GM21619 (cell line): ENCODE measurements at regions not wholly inside any gene's neighbourhood (a gene's known extent, or its start where the extent isn't known, plus 50 kb on each side); places are given as distances from the start of the nearest gene placed in this dataset.
"Not testable (repeated sequence)": the region's sequence is repeated elsewhere in the genome, so short reads cannot be mapped to it uniquely, and the experiment has no call there.

Experiments used
- ATAC-seq: cut with Tn5 transposase; IDR thresholded peaks from one replicate; pipeline ENCODE4 v1.9.1; 2021; ENCODE audit not compliant: unreplicated experiment

GRCh38 chr18:41899535-41899934, 55.5 kb upstream of the PIK3C3 start:
- ATAC-seq, result no peak

- ATAC-seq, result no peak
These were observed 61.6 kb upstream of the PIK3C3 start for GRCh38 chr18:41893432-41893831.

- ATAC-seq, result no peak
These were observed 67.9 kb upstream of the PIK3C3 start for GRCh38 chr18:41887100-41887499.

GRCh38 chr18:41886126-41886807, 68.8 kb upstream of the PIK3C3 start:
- ATAC-seq, result no peak

- no peak for ATAC-seq
These were observed 73.7 kb upstream of the PIK3C3 start for GRCh38 chr18:41881285-41881684.

- no peak for ATAC-seq
These were observed 75.8 kb upstream of the PIK3C3 start for GRCh38 chr18:41879256-41879655.

- ATAC-seq, result no peak
These were observed 79.8 kb upstream of the PIK3C3 start for GRCh38 chr18:41875094-41875780.

GRCh38 chr18:41873730-41874129, 81.3 kb upstream of the PIK3C3 start:
- no peak for ATAC-seq

GRCh38 chr18:41872206-41872605, 82.8 kb upstream of the PIK3C3 start:
- ATAC-seq, result no peak

GRCh38 chr18:41871229-41872000, 83.6 kb upstream of the PIK3C3 start:
- ATAC-seq, result no peak

- no peak for ATAC-seq
These were observed 84.2 kb upstream of the PIK3C3 start for GRCh38 chr18:41870817-41871216.

GRCh38 chr18:41870191-41870590, 84.8 kb upstream of the PIK3C3 start:
- ATAC-seq, result no peak

- not testable (repeated sequence) for ATAC-seq
These were observed 89.2 kb upstream of the PIK3C3 start for GRCh38 chr18:41865796-41866195.

GRCh38 chr18:41864216-41864615, 90.8 kb upstream of the PIK3C3 start:
- no peak for ATAC-seq

- no peak for ATAC-seq
These were observed 92.1 kb upstream of the PIK3C3 start for GRCh38 chr18:41862921-41863320.

- no peak for ATAC-seq
These were observed 94.0 kb upstream of the PIK3C3 start for GRCh38 chr18:41860987-41861386.

GRCh38 chr18:41858761-41859555, 96.1 kb upstream of the PIK3C3 start:
- ATAC-seq, result no peak

GRCh38 chr18:41853280-41853679, 101.8 kb upstream of the PIK3C3 start:
- no peak for ATAC-seq

GRCh38 chr18:41850781-41851180, 104.3 kb upstream of the PIK3C3 start:
- ATAC-seq, result no peak

GRCh38 chr18:41849632-41850031, 105.4 kb upstream of the PIK3C3 start:
- ATAC-seq, result no peak

- ATAC-seq, result no peak
These were observed 109.5 kb upstream of the PIK3C3 start for GRCh38 chr18:41845563-41845962.
